Ovary (tissue), 7 donors: ENCODE measurements at regions not wholly inside any gene's neighbourhood (a gene's known extent, or its start where the extent isn't known, plus 50 kb on each side); places are given as distances from the start of the nearest gene placed in this dataset.
"Not testable (repeated sequence)": the region's sequence is repeated elsewhere in the genome, so short reads cannot be mapped to it uniquely, and the experiment has no call there.

Experiments
- DNase-seq, 5 donors: peaks; one replicate each; pipeline ENCODE4 v3.0.0-alpha.2; 2019 to 2020
- H3K27ac ChIP-seq, 2 donors: fragments of 200-600 bp; one replicate each; pipeline versions ENCODE4 v1.5.1 to v1.8.0; 2019 to 2022
- H3K27me3 ChIP-seq: fragments of 200-600 bp; one replicate; pipeline ENCODE4 v1.8.0; 2022
- H3K36me3 ChIP-seq: fragments of 200-600 bp; sonication (generic); one replicate; pipeline ENCODE4 v1.5.1; 2019
- H3K4me1 ChIP-seq: one replicate; pipeline ENCODE4 v1.8.1; 2013; ENCODE audit warnings: mild to moderate bottlenecking, moderate library complexity; ENCODE audit not compliant: insufficient read depth
- H3K4me3 ChIP-seq: fragments of 200-600 bp; sonication (generic); one replicate; pipeline ENCODE4 v1.5.1; 2017
- H3K9me3 ChIP-seq, 2 donors: fragments of 200-600 bp in 1 of 2; sonication (generic) in 1 of 2; one replicate each; pipeline versions ENCODE4 v1.5.1 to v1.8.1; 2013 to 2019; ENCODE audit warnings: mild to moderate bottlenecking in 1 of 2, moderate library complexity in 1 of 2
- EP300 ChIP-seq: sonication (generic); formaldehyde crosslinking; IDR thresholded peaks from one replicate; pipeline ENCODE4 v1.6.1; 2017; ENCODE audit warnings: antibody characterized with exemption
- POLR2A ChIP-seq: fragments of 450-650 bp; IDR thresholded peaks from one replicate; pipeline ENCODE4 v1.6.1; 2017; ENCODE audit warnings: antibody characterized with exemption, mild to moderate bottlenecking, moderate library complexity
- WGBS, 3 donors: extraction: QIAGEN DNeasy Blood & Tissue Kit in 1 of 3; methylation state at CpG; one replicate each; pipeline versions ENCODE4 v1.1.5 to v1.1.7; 2013 to 2017; 5-methylcytosine and 5-hydroxymethylcytosine counted together
- intact Hi-C, 4 donors: fragments of 100-400 bp; cut with DNase I; formaldehyde crosslinking; loops; one replicate each; pipeline versions ENCODE4 v1.11.0 to v1.15.1; 2022 to 2023
- TF ChIP-seq, protein P1 (sequence below), 3 donors: fragments of 450-650 bp in 2 of 3; fragments of 200-600 bp in 1 of 3; IDR thresholded peaks; one replicate each; pipeline versions ENCODE4 v1.5.1 to v1.8.0; 2016 to 2022; ENCODE audit warnings: antibody characterized with exemption in 3 of 3, mild to moderate bottlenecking in 1 of 3
- donor health status: DM: no; HTN: no; CAD: no; lungs with moderate emphysema.
- donor health status: DM: no; HTN: no; CAD: no.
- donor health status: Bipolar disorder and iron deficiency.
- donor health status: DM: no; HTN: no; CAD: no.
- donor health status: DM: yes; HTN: yes; CAD: no.

DNA sequence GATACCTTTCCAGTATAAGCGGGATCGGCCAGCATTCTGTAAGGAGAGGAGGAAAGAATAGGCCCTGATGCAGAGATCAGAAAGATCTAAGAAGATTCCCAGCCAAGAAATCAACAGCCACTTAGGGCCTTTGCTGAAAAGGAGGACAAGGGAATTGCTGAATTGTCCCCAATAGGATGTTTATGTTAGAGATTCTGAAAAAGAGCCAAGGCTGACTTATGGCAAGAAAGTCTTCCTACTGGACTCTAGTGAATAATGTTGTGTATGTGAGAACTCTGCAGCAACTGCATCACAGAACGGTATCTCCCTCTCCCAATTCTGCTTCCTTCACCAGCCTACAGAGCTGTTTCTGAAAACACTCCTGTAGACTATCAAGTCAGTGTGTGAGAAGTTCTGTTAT lies 298.0 kb upstream of the CXADR start:
- H3K4me1 ChIP-seq = no peaks in the 10 kb centered on the region

DNA sequence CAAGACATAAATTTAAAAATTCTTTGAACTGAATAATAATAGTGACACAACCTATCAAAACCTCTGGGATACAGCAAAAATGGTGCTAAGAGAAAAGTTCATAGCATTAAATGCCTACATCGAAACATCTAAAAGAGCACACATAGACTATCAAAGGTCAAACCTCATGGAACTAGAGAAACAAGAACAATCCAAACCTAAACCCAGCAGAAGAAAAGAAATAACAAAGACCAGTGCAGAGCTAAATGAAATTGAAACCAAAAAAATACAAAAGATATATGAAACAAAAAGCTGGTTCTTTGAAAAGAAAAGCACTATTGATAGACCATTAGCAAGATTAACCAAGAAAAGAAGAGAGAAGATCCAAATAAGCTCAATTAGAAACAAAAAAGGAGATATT lies 293.8 kb upstream of the CXADR start:
- H3K36me3 ChIP-seq, H3K27ac ChIP-seq, DNase-seq, H3K4me3 ChIP-seq, H3K27me3 ChIP-seq, H3K9me3 ChIP-seq, H3K4me1 ChIP-seq, intact Hi-C loops: not testable (repeated sequence)
- WGBS, 3 donors = 91 to 98% (median 95%) methylated on average over 1 of the region's 1 CpG

More for the DNA sequence above, 298.0 kb upstream of the CXADR start:
- no peak for DNase-seq
- intact Hi-C loops = no loop called here
- Histone ChIP-seq H3K27me3 (no peaks in the 10 kb centered on the region), H3K9me3 (no peaks in the 10 kb centered on the region), H3K36me3 (no peaks in the 10 kb centered on the region), H3K4me3 (no peak overlapping the region), H3K27ac (no peak overlapping the region)
- TF ChIP-seq EP300 (no peak), POLR2A (no peak)
- TF ChIP-seq, protein P1, sequence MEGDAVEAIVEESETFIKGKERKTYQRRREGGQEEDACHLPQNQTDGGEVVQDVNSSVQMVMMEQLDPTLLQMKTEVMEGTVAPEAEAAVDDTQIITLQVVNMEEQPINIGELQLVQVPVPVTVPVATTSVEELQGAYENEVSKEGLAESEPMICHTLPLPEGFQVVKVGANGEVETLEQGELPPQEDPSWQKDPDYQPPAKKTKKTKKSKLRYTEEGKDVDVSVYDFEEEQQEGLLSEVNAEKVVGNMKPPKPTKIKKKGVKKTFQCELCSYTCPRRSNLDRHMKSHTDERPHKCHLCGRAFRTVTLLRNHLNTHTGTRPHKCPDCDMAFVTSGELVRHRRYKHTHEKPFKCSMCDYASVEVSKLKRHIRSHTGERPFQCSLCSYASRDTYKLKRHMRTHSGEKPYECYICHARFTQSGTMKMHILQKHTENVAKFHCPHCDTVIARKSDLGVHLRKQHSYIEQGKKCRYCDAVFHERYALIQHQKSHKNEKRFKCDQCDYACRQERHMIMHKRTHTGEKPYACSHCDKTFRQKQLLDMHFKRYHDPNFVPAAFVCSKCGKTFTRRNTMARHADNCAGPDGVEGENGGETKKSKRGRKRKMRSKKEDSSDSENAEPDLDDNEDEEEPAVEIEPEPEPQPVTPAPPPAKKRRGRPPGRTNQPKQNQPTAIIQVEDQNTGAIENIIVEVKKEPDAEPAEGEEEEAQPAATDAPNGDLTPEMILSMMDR (IDR thresholded peaks at IDR 0.05) = no peak
- 93 to 96% (median 94%) methylated on average over 3 of the region's 3 CpGs for WGBS, 3 donors

DNA sequence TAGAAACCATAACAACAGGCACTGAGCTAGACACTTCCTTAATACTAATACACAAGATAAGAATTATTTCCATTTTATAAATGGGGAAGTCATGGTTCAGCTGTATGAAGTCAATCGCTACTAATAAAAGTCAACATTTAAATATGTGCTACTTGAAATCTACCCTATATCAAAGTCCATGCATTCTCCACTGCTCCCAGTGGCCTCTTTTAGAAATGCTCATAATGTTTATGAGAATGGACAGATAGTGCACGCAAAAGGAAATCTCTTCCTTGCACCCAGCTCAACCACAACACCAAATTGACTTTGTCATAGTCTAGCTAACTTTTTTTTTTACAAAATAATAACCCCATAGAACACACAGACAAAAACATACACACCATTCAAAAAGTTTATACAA lies 281.7 kb upstream of the CXADR start:
- Histone ChIP-seq H3K4me1 (peaks cover 1% of the 10 kb centered on the region), H3K36me3 (no peaks in the 10 kb centered on the region), H3K4me3 (no peak overlapping the region), H3K27me3 (no peaks in the 10 kb centered on the region), H3K27ac (no peak overlapping the region), H3K9me3 (no peaks in the 10 kb centered on the region)
- no peak for DNase-seq
- 79 to 85% (median 83%) methylated on average over 2 of the region's 2 CpGs for WGBS, 3 donors
- no peak for TF ChIP-seq EP300
- no peak for TF ChIP-seq POLR2A
- TF ChIP-seq, protein P1 (IDR thresholded peaks at IDR 0.05) = no peak
- intact Hi-C loops = no loop called here

DNA sequence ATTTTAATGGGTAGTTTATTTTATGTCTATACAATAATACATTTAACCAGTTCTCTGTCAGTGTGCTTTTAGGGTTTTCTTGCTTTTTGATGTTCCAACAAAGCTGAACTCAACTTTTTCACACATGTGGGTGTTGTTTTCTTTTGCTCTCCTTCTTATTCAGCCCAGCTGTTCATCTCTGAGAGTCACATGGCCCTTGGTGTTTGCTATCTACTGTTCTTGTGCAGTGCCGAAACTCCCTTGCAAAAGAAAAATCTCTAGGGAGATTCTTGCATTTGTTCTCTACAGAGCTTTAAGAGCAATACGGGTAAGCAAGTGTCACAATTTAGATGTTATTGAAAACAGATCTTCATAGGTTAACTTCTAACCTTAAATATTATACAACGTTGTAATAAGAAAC lies 281.1 kb upstream of the CXADR start:
- Histone ChIP-seq H3K4me3 (no peak overlapping the region), H3K27ac (no peak overlapping the region), H3K27me3 (no peaks in the 10 kb centered on the region), H3K36me3 (no peaks in the 10 kb centered on the region), H3K9me3 (no peaks in the 10 kb centered on the region), H3K4me1 (peaks cover 1% of the 10 kb centered on the region)
- intact Hi-C loops = no loop called here
- 2 to 8% (median 6%) methylated on average over 3 of the region's 3 CpGs for WGBS, 3 donors
- TF ChIP-seq EP300 (no peak), POLR2A (no peak)
- TF ChIP-seq, protein P1 (IDR thresholded peaks at IDR 0.05) = no peak
- peak in 1 of 5 donors; percentile 25 for DNase-seq

DNA sequence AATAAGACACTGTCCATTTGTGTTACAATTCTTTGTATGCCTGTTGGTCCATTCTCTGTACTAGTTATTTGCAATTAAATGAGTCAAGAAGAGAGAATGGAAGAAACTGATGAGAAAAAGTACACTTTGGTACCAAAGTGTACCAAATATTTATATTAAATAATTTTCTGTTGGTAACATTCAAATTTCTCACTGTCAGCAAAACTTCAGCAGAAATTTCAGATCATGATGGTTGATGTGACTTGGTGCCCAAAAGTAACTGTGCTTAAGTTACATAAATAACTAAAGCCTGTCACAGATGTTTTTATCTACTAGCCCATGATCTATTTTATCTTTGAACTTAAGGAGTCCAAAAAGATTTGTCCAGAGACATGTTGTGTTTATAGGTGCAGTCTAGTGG lies 274.4 kb upstream of the CXADR start:
- intact Hi-C loops = no loop called here
- no peak for TF ChIP-seq EP300
- TF ChIP-seq, protein P1 (IDR thresholded peaks at IDR 0.05) = no peak
- TF ChIP-seq POLR2A = no peak
- Histone ChIP-seq H3K4me1 (no peaks in the 10 kb centered on the region), H3K27me3 (no peaks in the 10 kb centered on the region), H3K36me3 (no peaks in the 10 kb centered on the region), H3K9me3 (no peaks in the 10 kb centered on the region), H3K4me3 (no peak overlapping the region), H3K27ac (no peak overlapping the region)
- DNase-seq = no peak
